ENCODE measurements at regions not wholly inside any gene's neighbourhood (a gene's known extent, or its start where the extent isn't known, plus 50 kb on each side); places are given as distances from the start of the nearest gene placed in this dataset.

DNA sequence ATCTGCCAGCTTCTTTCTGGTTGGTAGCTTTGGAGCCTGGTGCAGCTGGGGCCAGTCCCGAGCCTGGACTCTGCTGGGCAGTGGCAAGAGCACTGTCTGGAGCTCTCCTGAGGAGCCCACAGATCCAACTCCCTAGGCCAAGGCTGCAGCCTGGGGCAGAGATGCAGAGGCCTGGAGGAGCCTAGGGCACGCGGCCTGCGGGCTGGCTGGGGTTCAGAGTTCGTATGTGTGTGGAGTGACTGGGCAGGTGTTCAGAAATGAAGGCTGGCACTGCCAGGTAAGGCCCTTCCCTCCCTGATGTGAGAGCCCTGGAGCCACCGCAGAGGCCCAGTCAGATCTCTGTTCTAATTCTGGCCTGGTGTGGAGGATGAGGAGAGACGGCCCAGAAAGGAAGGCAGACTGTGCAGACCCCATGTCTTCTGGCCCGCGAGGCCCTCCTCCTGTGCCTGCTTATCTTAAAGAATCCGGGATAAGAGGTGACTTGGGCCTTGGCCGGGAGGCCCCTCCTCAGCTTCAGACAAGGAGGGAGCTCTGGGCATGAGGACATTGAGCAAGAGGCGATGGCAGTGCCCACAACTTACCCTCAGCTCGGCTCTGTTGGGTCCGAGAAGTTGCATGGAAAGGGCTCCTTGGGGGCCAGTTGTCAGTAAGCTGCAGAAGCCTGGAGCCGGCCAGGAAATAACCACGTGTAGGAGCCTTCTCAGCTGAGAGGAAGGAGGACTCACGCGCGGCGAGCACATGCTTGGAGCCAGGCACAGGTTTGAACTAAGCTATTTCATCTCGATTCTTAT lies 62.2 kb upstream of the B3GAT1 start:
- Histone ChIP-seq H3K23me2 (ENCODE audit: insufficient read length, low read depth, low read length, poor library complexity, severe bottlenecking) (no peaks in the 10 kb centered on the region), H3K27ac (ENCODE audit: insufficient read length, low read depth, low read length) (no peak overlapping the region), H3K14ac (ENCODE audit: insufficient read depth, low read length) (no peak overlapping the region), H3K4ac (ENCODE audit: low read depth, low read length) (no peak overlapping the region), H3K9me3 (ENCODE audit: control insufficient read depth, low read depth, low read length) (no peaks in the 10 kb centered on the region), H3K56ac (ENCODE audit: insufficient read length, low read depth, low read length) (no peak overlapping the region), H3K4me1 (ENCODE audit: insufficient read depth, low read length) (peaks cover 2% of the 10 kb centered on the region; the same call in 1 of the 2 replicates), H3K27me3 (ENCODE audit: insufficient read depth, low read length) (no peaks in the 10 kb centered on the region; the same call in 1 of the 2 replicates), H4K91ac (ENCODE audit: insufficient read length, low read depth, low read length) (no peak overlapping the region), H2BK12ac (ENCODE audit: insufficient read length, low read depth, low read length) (no peak overlapping the region), H3K79me1 (ENCODE audit: insufficient read depth, low read depth, low read length, poor library complexity, severe bottlenecking) (no peaks in the 10 kb centered on the region), H4K20me1 (ENCODE audit: control insufficient read depth, insufficient read depth, insufficient read length) (no peaks in the 10 kb centered on the region), H3K9ac (ENCODE audit: extremely low read depth, insufficient read length, low read length) (no peak overlapping the region), H2BK5ac (ENCODE audit: insufficient read length, low read length) (no peak overlapping the region), H3K79me2 (ENCODE audit: insufficient read depth, low read length) (no peaks in the 10 kb centered on the region), H3T11ph (ENCODE audit: low read length) (no peak overlapping the region), H4K8ac (replicated peaks; ENCODE audit: insufficient read length, low read depth, low read length) (no peak overlapping the region), H3K4me2 (ENCODE audit: insufficient read depth, insufficient read length, low read length) (no peak overlapping the region), H3K18ac (ENCODE audit: insufficient read length, low read depth, low read length) (no peak overlapping the region), H3K23ac (ENCODE audit: insufficient read length, low read depth, low read length) (no peak overlapping the region), H2BK20ac (ENCODE audit: low read depth, low read length, poor library complexity, severe bottlenecking) (no peak overlapping the region), H2BK15ac (ENCODE audit: low read depth, low read length) (no peak overlapping the region), H2AK5ac (ENCODE audit: insufficient read length, low read length) (no peak overlapping the region), H4K5ac (ENCODE audit: insufficient read length, low read depth, low read length) (no peak overlapping the region), H2AFZ (ENCODE audit: low read length) (no peak overlapping the region), H2BK120ac (ENCODE audit: low read depth, low read length, poor library complexity, severe bottlenecking) (no peak overlapping the region)
- H3K36me3 Mint-ChIP-seq (ENCODE audit: insufficient read depth in 1 of 3, low read depth in 3 of 3), result no peaks in the 10 kb centered on the region
- H3K27ac Mint-ChIP-seq, result no peak overlapping the region
- no peak overlapping the region for H3K4me3 Mint-ChIP-seq
- H3K4me1 Mint-ChIP-seq, result peaks cover 23 to 30% of the 10 kb centered on the region in 2 experiments
- H3K27me3 Mint-ChIP-seq (ENCODE audit: low read depth), result peaks cover 50% of the 10 kb centered on the region
- H3K9me3 Mint-ChIP-seq, result no peaks in the 10 kb centered on the region; a peak in 2 of 5 replicates
- WGBS (ENCODE audit: extremely low coverage, insufficient read length, low lambda C conversion rate), result no CpG with 5 or more reads among the region's 21 CpGs
- TF ChIP-seq, protein P1, sequence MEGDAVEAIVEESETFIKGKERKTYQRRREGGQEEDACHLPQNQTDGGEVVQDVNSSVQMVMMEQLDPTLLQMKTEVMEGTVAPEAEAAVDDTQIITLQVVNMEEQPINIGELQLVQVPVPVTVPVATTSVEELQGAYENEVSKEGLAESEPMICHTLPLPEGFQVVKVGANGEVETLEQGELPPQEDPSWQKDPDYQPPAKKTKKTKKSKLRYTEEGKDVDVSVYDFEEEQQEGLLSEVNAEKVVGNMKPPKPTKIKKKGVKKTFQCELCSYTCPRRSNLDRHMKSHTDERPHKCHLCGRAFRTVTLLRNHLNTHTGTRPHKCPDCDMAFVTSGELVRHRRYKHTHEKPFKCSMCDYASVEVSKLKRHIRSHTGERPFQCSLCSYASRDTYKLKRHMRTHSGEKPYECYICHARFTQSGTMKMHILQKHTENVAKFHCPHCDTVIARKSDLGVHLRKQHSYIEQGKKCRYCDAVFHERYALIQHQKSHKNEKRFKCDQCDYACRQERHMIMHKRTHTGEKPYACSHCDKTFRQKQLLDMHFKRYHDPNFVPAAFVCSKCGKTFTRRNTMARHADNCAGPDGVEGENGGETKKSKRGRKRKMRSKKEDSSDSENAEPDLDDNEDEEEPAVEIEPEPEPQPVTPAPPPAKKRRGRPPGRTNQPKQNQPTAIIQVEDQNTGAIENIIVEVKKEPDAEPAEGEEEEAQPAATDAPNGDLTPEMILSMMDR (conservative IDR thresholded peaks at IDR 0.05), result no peak
- peak; percentile 14 for DNase-seq
